D721Med (cell line): ENCODE measurements at regions not wholly inside any gene's neighbourhood (a gene's known extent, or its start where the extent isn't known, plus 50 kb on each side); places are given as distances from the start of the nearest gene placed in this dataset.
A peak's percentile ranks its signal among the peaks of the same experiment; 100 is the strongest.

ENCODE experiments used
- DNase-seq: peaks from one replicate; pipeline ENCODE4 v3.0.0; 2011; ENCODE audit warnings: low spot score; ENCODE audit not compliant: insufficient read length
- FAIRE-seq: peaks from 2 replicates; lab custom pipeline; 2011; peaks lifted over from hg19 to GRCh38; lab: Jason Lieb, UNC
- TF ChIP-seq, protein P1 (sequence below): IDR thresholded peaks from 2 replicates; pipeline ENCODE4 v1.5.1; 2012; ENCODE audit warnings: mild to moderate bottlenecking, control low read depth; ENCODE audit not compliant: insufficient read depth; ENCODE audit errors: missing control alignments

DNA sequence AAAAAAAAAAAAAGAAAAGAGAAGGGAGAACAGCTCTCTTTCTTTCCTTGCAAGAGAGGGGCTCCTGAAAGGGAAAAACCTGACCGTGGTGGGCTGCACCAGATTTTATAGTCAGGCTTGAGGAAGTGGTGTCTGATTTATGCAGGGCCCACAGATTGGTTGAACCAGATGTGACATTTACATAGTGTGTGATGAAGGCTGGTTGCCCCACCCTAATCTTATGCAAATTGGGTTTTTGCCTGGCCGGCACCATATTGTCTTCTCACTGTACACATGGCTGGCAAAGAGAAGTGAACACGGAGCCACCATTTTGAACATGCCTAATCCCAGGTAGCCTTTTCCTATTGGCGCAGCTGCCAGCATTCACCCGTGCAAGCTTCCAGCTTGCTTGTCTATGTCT lies 154.4 kb downstream of the OXSM start:
- DNase-seq (no peak), FAIRE-seq (no peak)
- TF ChIP-seq, protein P1, sequence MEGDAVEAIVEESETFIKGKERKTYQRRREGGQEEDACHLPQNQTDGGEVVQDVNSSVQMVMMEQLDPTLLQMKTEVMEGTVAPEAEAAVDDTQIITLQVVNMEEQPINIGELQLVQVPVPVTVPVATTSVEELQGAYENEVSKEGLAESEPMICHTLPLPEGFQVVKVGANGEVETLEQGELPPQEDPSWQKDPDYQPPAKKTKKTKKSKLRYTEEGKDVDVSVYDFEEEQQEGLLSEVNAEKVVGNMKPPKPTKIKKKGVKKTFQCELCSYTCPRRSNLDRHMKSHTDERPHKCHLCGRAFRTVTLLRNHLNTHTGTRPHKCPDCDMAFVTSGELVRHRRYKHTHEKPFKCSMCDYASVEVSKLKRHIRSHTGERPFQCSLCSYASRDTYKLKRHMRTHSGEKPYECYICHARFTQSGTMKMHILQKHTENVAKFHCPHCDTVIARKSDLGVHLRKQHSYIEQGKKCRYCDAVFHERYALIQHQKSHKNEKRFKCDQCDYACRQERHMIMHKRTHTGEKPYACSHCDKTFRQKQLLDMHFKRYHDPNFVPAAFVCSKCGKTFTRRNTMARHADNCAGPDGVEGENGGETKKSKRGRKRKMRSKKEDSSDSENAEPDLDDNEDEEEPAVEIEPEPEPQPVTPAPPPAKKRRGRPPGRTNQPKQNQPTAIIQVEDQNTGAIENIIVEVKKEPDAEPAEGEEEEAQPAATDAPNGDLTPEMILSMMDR = no peak

- TF ChIP-seq, protein P1 = no peak
- FAIRE-seq (no peak), DNase-seq (no peak)
Measured at GRCh38 chr3:25945366-25945765, 155.5 kb downstream of the OXSM start.

DNA sequence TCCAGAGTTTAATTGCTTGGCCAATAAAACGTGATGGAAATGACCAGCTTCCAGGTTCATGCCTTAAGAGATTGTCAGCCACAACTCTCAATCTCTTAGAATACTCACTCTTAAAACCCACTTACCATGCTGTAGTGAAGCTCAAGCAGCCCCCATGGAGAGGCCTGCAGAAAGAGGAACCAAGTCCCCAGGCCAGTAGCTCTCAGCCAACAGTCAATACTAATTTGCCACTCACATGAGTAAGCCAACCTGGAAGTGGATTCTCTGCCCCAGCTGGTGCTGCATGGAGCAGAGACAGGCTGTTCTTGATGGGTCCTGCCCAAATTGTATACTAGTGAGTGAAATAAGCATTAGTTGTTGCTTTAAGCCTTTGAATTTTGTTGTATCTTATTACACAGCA lies 155.9 kb downstream of the OXSM start:
- FAIRE-seq (no peak), DNase-seq (no peak)
- TF ChIP-seq, protein P1 = no peak

DNA sequence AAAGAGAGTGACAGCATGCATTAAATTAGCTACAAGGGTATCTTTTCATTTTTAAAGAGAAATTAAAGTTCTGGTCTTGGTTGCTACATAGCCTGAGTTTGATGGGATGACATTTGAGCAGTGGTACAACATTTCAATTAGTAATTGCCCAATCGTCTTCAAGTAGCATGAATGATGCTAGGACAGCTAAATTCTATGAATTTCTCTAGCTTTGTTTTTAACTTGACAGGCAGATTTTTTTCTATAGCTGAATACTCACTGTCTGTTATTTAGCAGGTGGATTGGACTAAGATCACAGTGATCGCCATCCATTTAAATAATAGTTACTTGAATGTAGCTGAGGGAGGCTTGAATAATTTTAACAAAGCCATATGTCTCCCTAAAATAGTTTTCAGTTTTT lies 162.2 kb downstream of the OXSM start:
- DNase-seq (no peak), FAIRE-seq (no peak)
- TF ChIP-seq, protein P1 = no peak

DNA sequence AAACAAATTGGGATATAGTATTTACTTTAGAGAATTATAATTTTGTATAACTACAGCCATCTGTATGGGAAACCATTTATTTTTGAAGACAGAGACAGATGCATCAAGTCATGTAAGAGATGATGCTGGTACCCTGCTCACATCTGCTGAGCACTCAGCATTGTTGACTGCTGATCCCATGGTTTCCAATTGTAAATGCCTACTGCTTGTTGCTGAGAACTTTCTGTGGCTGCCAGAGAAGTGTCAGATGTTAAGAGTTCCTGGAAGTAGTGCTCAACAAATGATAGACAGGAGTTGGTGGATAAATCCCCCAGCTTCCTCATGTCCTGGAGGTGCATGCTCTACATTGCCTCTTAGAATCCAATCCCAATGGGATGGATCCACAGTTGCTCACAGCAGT lies 167.1 kb downstream of the OXSM start:
- no peak for DNase-seq
- TF ChIP-seq, protein P1 = no peak
- no peak for FAIRE-seq

DNA sequence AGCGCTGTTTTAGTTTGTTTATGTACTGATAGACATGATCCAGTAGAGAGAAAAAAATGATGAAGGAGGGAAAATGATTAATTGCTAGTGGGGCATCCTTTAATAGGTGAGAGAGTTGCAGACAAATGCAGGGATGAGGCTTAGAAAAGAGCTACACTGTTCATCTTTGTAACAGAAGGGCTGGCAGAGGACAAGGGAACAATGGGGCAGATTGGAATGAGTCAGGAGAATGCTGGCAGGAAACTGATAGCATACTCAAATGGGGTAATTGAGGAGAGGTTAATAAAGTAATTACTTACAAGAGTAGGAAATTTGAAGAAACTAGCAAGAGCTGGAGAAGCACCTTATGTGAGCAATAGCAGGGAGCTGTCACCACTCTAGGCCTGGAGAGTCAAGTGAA lies 170.9 kb downstream of the OXSM start:
- TF ChIP-seq, protein P1 = no peak
- FAIRE-seq (no peak), DNase-seq (no peak)

GRCh38 chr3:25962255-25962654 lies 172.4 kb downstream of the OXSM start:
- no peak for DNase-seq
- FAIRE-seq = no peak
- TF ChIP-seq, protein P1 = peak; percentile 11
